ENCODE measurements at regions not wholly inside any gene's neighbourhood (a gene's known extent, or its start where the extent isn't known, plus 50 kb on each side); places are given as distances from the start of the nearest gene placed in this dataset.

- TF ChIP-seq MYC (IDR thresholded peaks at IDR 0.05; ENCODE audit: insufficient read depth, insufficient read length, insufficient replicate concordance, low read length, severe bottlenecking) (no peak), POLR2A (IDR thresholded peaks at IDR 0.05; ENCODE audit: low read depth, low read length) (no peak), CTCF (IDR thresholded peaks at IDR 0.05 in 2 of 3, conservative IDR thresholded peaks at IDR 0.05 in 1 of 3; ENCODE audit: control insufficient read depth in 2 of 3, extremely low read depth in 1 of 3, insufficient read depth in 1 of 3, low read depth in 3 of 3, low read length in 3 of 3) (no peak), ZBTB11 (CRISPR knock-in tag; IDR thresholded peaks at IDR 0.05) (no peak), NRF1 (conservative IDR thresholded peaks at IDR 0.05; ENCODE audit: low read depth, low read length) (no peak)
These were observed 336.5 kb upstream of the SEMA6A start for GRCh38 chr5:116911074-116911473.

All from GM12878 (cell line).